ENCODE measurements at regions not wholly inside any gene's neighbourhood (a gene's known extent, or its start where the extent isn't known, plus 50 kb on each side); places are given as distances from the start of the nearest gene placed in this dataset.

GRCh38 chr13:87590518-87590917 is 80.7 kb upstream of the SLITRK5 start:
- TF ChIP-seq POLR2A (IDR thresholded peaks at IDR 0.05; ENCODE audit: low read depth, low read length): no peak
- TF ChIP-seq POLR2AphosphoS5 (IDR thresholded peaks at IDR 0.05; ENCODE audit: low read depth, low read length): no peak
- no peak for TF ChIP-seq TAF1 (IDR thresholded peaks at IDR 0.05; ENCODE audit: borderline replicate concordance, low read depth, low read length)
